Stimulated activated memory B cell treated with anti-CD40 and anti-IgM and Interleukin-4, amounts not matched to agents 10 μg/mL and 1 μg/mL and 100 μg/mL, for 72 hours (primary cell): ENCODE measurements at regions not wholly inside any gene's neighbourhood (a gene's known extent, or its start where the extent isn't known, plus 50 kb on each side); places are given as distances from the start of the nearest gene placed in this dataset.

ENCODE experiments used
- ATAC-seq: fragments of 150-1000 bp; cut with Tn5 transposase; 2 replicates; pipeline ENCODE4 v1.10.0; 2021
- H3K27ac Mint-ChIP-seq: one replicate; pipeline ENCODE4 v1.8.0; 2022; ENCODE audit warnings: mild to moderate bottlenecking, mixed read lengths
- H3K27me3 Mint-ChIP-seq: one replicate; pipeline ENCODE4 v1.8.0; 2022; ENCODE audit warnings: mixed read lengths
- H3K36me3 Mint-ChIP-seq: one replicate; pipeline ENCODE4 v1.8.0; 2022; ENCODE audit warnings: mixed read lengths
- H3K4me1 Mint-ChIP-seq: one replicate; pipeline ENCODE4 v1.8.0; 2022; ENCODE audit warnings: mixed read lengths
- H3K4me3 Mint-ChIP-seq: one replicate; pipeline ENCODE4 v1.8.0; 2022; ENCODE audit warnings: mild to moderate bottlenecking, moderate library complexity, mixed read lengths
- H3K9me3 Mint-ChIP-seq: one replicate; pipeline ENCODE4 v1.8.0; 2022; ENCODE audit warnings: mixed read lengths

DNA sequence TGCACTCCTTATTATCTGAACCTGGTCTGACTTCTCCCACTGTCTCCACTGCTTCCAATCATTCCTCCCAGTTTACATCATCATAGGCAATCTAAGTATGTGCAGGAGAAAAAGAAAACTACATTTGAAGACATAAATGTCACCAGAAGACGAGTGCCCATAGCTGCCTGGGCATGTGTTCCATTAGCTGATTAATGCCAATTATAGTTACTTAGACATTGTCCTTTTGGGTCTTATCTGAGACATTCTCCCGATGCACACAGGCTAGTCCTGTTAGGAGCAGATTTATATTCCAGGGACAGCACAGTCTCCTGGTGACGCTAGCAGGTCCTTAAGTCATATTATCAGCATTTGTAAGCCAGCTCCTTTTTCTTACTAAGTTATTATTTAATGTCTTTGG is 52.6 kb upstream of the PTGFRN start:
- no peak for ATAC-seq
- H3K9me3 Mint-ChIP-seq, result no peaks in the 10 kb centered on the region
- H3K27me3 Mint-ChIP-seq, result peaks cover 9% of the 10 kb centered on the region
- H3K4me3 Mint-ChIP-seq, result no peak overlapping the region
- H3K27ac Mint-ChIP-seq, result no peak overlapping the region
- no peaks in the 10 kb centered on the region for H3K4me1 Mint-ChIP-seq
- H3K36me3 Mint-ChIP-seq, result no peaks in the 10 kb centered on the region
